ENCODE measurements at regions not wholly inside any gene's neighbourhood (a gene's known extent, or its start where the extent isn't known, plus 50 kb on each side); places are given as distances from the start of the nearest gene placed in this dataset.

DNA sequence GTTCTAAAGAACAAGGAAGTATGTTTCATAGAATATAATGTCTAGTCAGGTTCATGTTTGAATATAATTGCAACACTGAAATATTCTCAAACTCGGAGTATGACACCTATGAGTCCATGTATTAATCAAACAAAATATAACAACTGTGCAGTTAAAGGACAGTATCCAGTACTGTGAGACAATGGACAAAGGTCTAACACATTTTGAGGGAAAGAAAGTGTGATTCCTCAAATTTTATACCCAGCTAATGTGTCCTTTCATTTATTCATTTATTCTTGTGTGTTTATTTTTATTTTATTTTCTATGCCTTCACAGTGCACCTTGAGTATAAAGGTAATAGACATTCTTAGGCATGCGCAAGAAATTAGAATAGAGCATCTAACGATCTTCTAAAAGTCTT lies 401.0 kb upstream of the ZFHX3 start:
- TF ChIP-seq, protein P1, sequence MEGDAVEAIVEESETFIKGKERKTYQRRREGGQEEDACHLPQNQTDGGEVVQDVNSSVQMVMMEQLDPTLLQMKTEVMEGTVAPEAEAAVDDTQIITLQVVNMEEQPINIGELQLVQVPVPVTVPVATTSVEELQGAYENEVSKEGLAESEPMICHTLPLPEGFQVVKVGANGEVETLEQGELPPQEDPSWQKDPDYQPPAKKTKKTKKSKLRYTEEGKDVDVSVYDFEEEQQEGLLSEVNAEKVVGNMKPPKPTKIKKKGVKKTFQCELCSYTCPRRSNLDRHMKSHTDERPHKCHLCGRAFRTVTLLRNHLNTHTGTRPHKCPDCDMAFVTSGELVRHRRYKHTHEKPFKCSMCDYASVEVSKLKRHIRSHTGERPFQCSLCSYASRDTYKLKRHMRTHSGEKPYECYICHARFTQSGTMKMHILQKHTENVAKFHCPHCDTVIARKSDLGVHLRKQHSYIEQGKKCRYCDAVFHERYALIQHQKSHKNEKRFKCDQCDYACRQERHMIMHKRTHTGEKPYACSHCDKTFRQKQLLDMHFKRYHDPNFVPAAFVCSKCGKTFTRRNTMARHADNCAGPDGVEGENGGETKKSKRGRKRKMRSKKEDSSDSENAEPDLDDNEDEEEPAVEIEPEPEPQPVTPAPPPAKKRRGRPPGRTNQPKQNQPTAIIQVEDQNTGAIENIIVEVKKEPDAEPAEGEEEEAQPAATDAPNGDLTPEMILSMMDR (IDR thresholded peaks at IDR 0.05): no peak
- no peak for TF ChIP-seq POLR2A (IDR thresholded peaks at IDR 0.05)
